Panc1 (cell line): ENCODE measurements at regions not wholly inside any gene's neighbourhood (a gene's known extent, or its start where the extent isn't known, plus 50 kb on each side); places are given as distances from the start of the nearest gene placed in this dataset.

ENCODE experiments used
- CTCF ChIP-seq: fragments of 450-650 bp; IDR thresholded peaks from 2 replicates; pipeline ENCODE4 v1.5.1; 2017; ENCODE audit warnings: mild to moderate bottlenecking
- POLR2AphosphoS5 ChIP-seq: IDR thresholded peaks from 2 replicates; pipeline ENCODE4 v1.6.1; 2012; ENCODE audit warnings: mild to moderate bottlenecking, low read depth, low read length, moderate library complexity
- SIN3A ChIP-seq: IDR thresholded peaks from 2 replicates; pipeline ENCODE4 v1.6.1; 2012; ENCODE audit warnings: low read depth, mild to moderate bottlenecking, low read length, moderate library complexity, borderline replicate concordance; ENCODE audit not compliant: insufficient read depth
- TF ChIP-seq, protein P1 (sequence below), 2 experiments: IDR thresholded peaks; 2 replicates each; pipeline ENCODE4 v1.6.1; 2011 to 2012; ENCODE audit warnings: low read depth in 2 of 2, control low read depth in 1 of 2, low read length in 1 of 2, mild to moderate bottlenecking in 1 of 2, moderate library complexity in 1 of 2; ENCODE audit not compliant: insufficient read depth in 1 of 2

DNA sequence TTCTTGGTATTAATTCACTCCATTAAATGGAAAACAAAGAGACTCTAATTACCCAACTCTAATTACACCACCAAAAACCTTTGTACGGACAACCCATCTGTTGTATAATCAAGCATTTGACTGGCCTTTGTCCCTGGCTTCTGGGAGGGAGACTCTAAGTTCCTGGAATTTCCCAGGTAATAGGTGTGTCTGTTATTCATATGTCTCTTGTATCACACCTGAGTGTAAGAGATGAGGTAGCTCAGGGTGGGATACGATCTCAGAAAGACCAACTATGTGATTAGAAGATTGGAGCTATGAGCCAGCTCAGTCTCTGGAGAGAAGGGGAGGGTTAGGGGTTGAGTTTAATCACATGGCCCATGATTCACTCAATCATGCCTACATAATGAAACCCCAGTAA, 94.7 kb upstream of the PLXNC1 start:
- TF ChIP-seq CTCF = no peak
- no peak for TF ChIP-seq POLR2AphosphoS5
- TF ChIP-seq SIN3A = no peak
- TF ChIP-seq, protein P1, sequence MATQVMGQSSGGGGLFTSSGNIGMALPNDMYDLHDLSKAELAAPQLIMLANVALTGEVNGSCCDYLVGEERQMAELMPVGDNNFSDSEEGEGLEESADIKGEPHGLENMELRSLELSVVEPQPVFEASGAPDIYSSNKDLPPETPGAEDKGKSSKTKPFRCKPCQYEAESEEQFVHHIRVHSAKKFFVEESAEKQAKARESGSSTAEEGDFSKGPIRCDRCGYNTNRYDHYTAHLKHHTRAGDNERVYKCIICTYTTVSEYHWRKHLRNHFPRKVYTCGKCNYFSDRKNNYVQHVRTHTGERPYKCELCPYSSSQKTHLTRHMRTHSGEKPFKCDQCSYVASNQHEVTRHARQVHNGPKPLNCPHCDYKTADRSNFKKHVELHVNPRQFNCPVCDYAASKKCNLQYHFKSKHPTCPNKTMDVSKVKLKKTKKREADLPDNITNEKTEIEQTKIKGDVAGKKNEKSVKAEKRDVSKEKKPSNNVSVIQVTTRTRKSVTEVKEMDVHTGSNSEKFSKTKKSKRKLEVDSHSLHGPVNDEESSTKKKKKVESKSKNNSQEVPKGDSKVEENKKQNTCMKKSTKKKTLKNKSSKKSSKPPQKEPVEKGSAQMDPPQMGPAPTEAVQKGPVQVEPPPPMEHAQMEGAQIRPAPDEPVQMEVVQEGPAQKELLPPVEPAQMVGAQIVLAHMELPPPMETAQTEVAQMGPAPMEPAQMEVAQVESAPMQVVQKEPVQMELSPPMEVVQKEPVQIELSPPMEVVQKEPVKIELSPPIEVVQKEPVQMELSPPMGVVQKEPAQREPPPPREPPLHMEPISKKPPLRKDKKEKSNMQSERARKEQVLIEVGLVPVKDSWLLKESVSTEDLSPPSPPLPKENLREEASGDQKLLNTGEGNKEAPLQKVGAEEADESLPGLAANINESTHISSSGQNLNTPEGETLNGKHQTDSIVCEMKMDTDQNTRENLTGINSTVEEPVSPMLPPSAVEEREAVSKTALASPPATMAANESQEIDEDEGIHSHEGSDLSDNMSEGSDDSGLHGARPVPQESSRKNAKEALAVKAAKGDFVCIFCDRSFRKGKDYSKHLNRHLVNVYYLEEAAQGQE (IDR thresholded peaks at IDR 0.05; ENCODE audit: insufficient read depth in 1 of 2, low read depth in 2 of 2, low read length in 1 of 2) = no peak
